ENCODE measurements at regions not wholly inside any gene's neighbourhood (a gene's known extent, or its start where the extent isn't known, plus 50 kb on each side); places are given as distances from the start of the nearest gene placed in this dataset.

GRCh38 chr18:56386856-56387255, 251.5 kb downstream of the TXNL1 start:
- H3K27me3 ChIP-seq (ENCODE audit: control insufficient read depth, insufficient read depth, low read length), result no peaks in the 10 kb centered on the region
- H3K4me3 ChIP-seq (ENCODE audit: low read length), result no peak overlapping the region
- H3K4me1 Mint-ChIP-seq, result no peaks in the 10 kb centered on the region
- H3K9me3 Mint-ChIP-seq, result no peaks in the 10 kb centered on the region
- no peak for TF ChIP-seq CTCF (IDR thresholded peaks at IDR 0.05)
- no peak for DNase-seq
- H3K36me3 ChIP-seq (ENCODE audit: control insufficient read depth, insufficient read depth, low read length), result no peaks in the 10 kb centered on the region
- no peaks in the 10 kb centered on the region for H3K36me3 Mint-ChIP-seq
- no peak for ATAC-seq
- H3K27me3 Mint-ChIP-seq (ENCODE audit: low read depth in 2 of 2), result no peaks in the 10 kb centered on the region
- H3K27ac ChIP-seq (ENCODE audit: low read length), result no peak overlapping the region
- H3K4me3 Mint-ChIP-seq, result no peak overlapping the region
- H3K4me1 ChIP-seq (ENCODE audit: control insufficient read depth, insufficient read depth, low read length), result no peaks in the 10 kb centered on the region
- intact Hi-C loops (cut with micrococcal nuclease), result no loop called here
- H3K27ac Mint-ChIP-seq, result no peak overlapping the region
- no peaks in the 10 kb centered on the region for H3K9me3 ChIP-seq (ENCODE audit: control insufficient read depth, insufficient read depth, low read length)

GRCh38 chr18:56383349-56383748, 255.0 kb downstream of the TXNL1 start:
- H3K9me3 ChIP-seq (ENCODE audit: control insufficient read depth, insufficient read depth, low read length), result no peaks in the 10 kb centered on the region
- no peak for TF ChIP-seq CTCF (IDR thresholded peaks at IDR 0.05)
- intact Hi-C loops (cut with micrococcal nuclease), result no loop called here
- Mint-ChIP-seq H3K27me3 (ENCODE audit: low read depth in 2 of 2) (no peaks in the 10 kb centered on the region), H3K9me3 (no peaks in the 10 kb centered on the region), H3K4me1 (peaks cover 0 to 5% of the 10 kb centered on the region in 2 donors), H3K4me3 (no peak overlapping the region), H3K36me3 (no peaks in the 10 kb centered on the region), H3K27ac (no peak overlapping the region)
- no peak for DNase-seq
- no peaks in the 10 kb centered on the region for H3K36me3 ChIP-seq (ENCODE audit: control insufficient read depth, insufficient read depth, low read length)
- H3K27me3 ChIP-seq (ENCODE audit: control insufficient read depth, insufficient read depth, low read length), result no peaks in the 10 kb centered on the region
- ATAC-seq, result no peak
- no peak overlapping the region for H3K4me3 ChIP-seq (ENCODE audit: low read length)
- 100% methylated on average over 1 of the region's 1 CpG for WGBS (ENCODE audit: insufficient coverage)
- H3K4me1 ChIP-seq (ENCODE audit: control insufficient read depth, insufficient read depth, low read length), result no peaks in the 10 kb centered on the region
- H3K27ac ChIP-seq (ENCODE audit: low read length), result no peak overlapping the region

- TF ChIP-seq CTCF (IDR thresholded peaks at IDR 0.05), result no peak
- 80% methylated on average over 2 of the region's 4 CpGs for WGBS (ENCODE audit: insufficient coverage)
- no peak overlapping the region for H3K27ac Mint-ChIP-seq
- no peaks in the 10 kb centered on the region for H3K27me3 Mint-ChIP-seq (ENCODE audit: low read depth in 2 of 2)
- Histone ChIP-seq H3K27me3 (ENCODE audit: control insufficient read depth, insufficient read depth, low read length) (no peaks in the 10 kb centered on the region), H3K4me3 (ENCODE audit: low read length) (no peak overlapping the region), H3K4me1 (ENCODE audit: control insufficient read depth, insufficient read depth, low read length) (no peaks in the 10 kb centered on the region), H3K36me3 (ENCODE audit: control insufficient read depth, insufficient read depth, low read length) (no peaks in the 10 kb centered on the region), H3K9me3 (ENCODE audit: control insufficient read depth, insufficient read depth, low read length) (no peaks in the 10 kb centered on the region), H3K27ac (ENCODE audit: low read length) (no peak overlapping the region)
- no peak for ATAC-seq
- H3K9me3 Mint-ChIP-seq, result no peaks in the 10 kb centered on the region
- H3K4me3 Mint-ChIP-seq, result no peak overlapping the region
- DNase-seq, result no peak
- H3K36me3 Mint-ChIP-seq, result no peaks in the 10 kb centered on the region
- intact Hi-C loops (cut with micrococcal nuclease), result no loop called here
- peaks cover 0 to 5% of the 10 kb centered on the region in 2 donors for H3K4me1 Mint-ChIP-seq
These were observed 255.9 kb downstream of the TXNL1 start for GRCh38 chr18:56382541-56382940.

- Histone ChIP-seq H3K27ac (ENCODE audit: low read length) (no peak overlapping the region), H3K36me3 (ENCODE audit: control insufficient read depth, insufficient read depth, low read length) (no peaks in the 10 kb centered on the region), H3K4me1 (ENCODE audit: control insufficient read depth, insufficient read depth, low read length) (no peaks in the 10 kb centered on the region), H3K27me3 (ENCODE audit: control insufficient read depth, insufficient read depth, low read length) (no peaks in the 10 kb centered on the region), H3K9me3 (ENCODE audit: control insufficient read depth, insufficient read depth, low read length) (no peaks in the 10 kb centered on the region), H3K4me3 (ENCODE audit: low read length) (no peak overlapping the region)
- no peak for TF ChIP-seq CTCF (IDR thresholded peaks at IDR 0.05)
- DNase-seq (no peak), ATAC-seq (no peak)
- H3K4me1 Mint-ChIP-seq, result peaks cover 0 to 5% of the 10 kb centered on the region in 2 donors
- H3K9me3 Mint-ChIP-seq, result no peaks in the 10 kb centered on the region
- no peak overlapping the region for H3K4me3 Mint-ChIP-seq
- H3K27me3 Mint-ChIP-seq (ENCODE audit: low read depth in 2 of 2), result no peaks in the 10 kb centered on the region
- 97% methylated on average over 3 of the region's 3 CpGs for WGBS (ENCODE audit: insufficient coverage)
- intact Hi-C loops (cut with micrococcal nuclease), result no loop called here
- H3K27ac Mint-ChIP-seq, result no peak overlapping the region
- no peaks in the 10 kb centered on the region for H3K36me3 Mint-ChIP-seq
These were observed 257.2 kb downstream of the TXNL1 start for GRCh38 chr18:56381196-56381595.
